Activated CD4-positive, alpha-beta T cell treated with anti-CD3 and anti-CD28 coated beads, Interleukin-2, amount 10 ng/mL, durations not matched to agents 24 days and 14 days (primary cell): ENCODE measurements at regions not wholly inside any gene's neighbourhood (a gene's known extent, or its start where the extent isn't known, plus 50 kb on each side); places are given as distances from the start of the nearest gene placed in this dataset.

ENCODE experiments used
- DNase-seq: peaks from one replicate; pipeline ENCODE4 v3.0.0; 2022
- H3K27ac Mint-ChIP-seq: one replicate; pipeline ENCODE4 v1.8.0; 2022; ENCODE audit warnings: mild to moderate bottlenecking, mixed read lengths
- H3K27me3 Mint-ChIP-seq: one replicate; pipeline ENCODE4 v1.8.0; 2022; ENCODE audit warnings: mixed read lengths
- H3K36me3 Mint-ChIP-seq: one replicate; pipeline ENCODE4 v1.8.0; 2022; ENCODE audit warnings: low read depth, mild to moderate bottlenecking, mixed read lengths
- H3K4me1 Mint-ChIP-seq: one replicate; pipeline ENCODE4 v1.8.0; 2021; ENCODE audit warnings: mixed read lengths
- H3K4me3 Mint-ChIP-seq: one replicate; pipeline ENCODE4 v1.8.0; 2022; ENCODE audit warnings: mild to moderate bottlenecking, moderate library complexity, mixed read lengths
- H3K9me3 Mint-ChIP-seq: one replicate; pipeline ENCODE4 v1.8.0; 2021; ENCODE audit warnings: mixed read lengths
- intact Hi-C: fragments of 100-400 bp; cut with micrococcal nuclease; formaldehyde crosslinking; loops from one replicate; pipeline ENCODE4 v1.15.1; 2023

DNA sequence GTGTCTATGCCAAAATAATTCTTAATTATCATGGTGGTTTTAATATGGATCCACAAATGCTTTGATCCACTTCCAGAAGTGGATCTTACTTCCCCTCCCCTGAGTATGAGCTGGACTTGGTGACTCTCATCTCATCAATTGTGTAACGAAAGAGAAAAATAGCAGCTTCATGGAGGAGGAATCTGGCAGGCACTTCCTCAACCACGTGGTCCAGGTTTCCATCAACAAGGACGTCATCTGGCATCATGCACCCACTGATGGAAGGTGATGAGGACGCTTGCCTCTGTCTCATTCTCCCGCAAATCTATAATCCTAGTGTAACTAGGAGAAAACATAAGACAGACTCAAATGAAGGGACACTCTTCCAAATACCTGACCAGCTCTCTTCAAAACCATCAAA is 54.6 kb upstream of the S1PR3 start:
- Mint-ChIP-seq H3K27ac (no peak overlapping the region), H3K27me3 (peaks cover 9% of the 10 kb centered on the region), H3K4me3 (no peak overlapping the region), H3K9me3 (no peaks in the 10 kb centered on the region), H3K36me3 (no peaks in the 10 kb centered on the region), H3K4me1 (no peaks in the 10 kb centered on the region)
- no peak for DNase-seq
- intact Hi-C loops, result no loop called here

- intact Hi-C loops, result no loop called here
- no peak for DNase-seq
- H3K4me1 Mint-ChIP-seq, result no peaks in the 10 kb centered on the region
- H3K27ac Mint-ChIP-seq, result no peak overlapping the region
- H3K36me3 Mint-ChIP-seq, result no peaks in the 10 kb centered on the region
- H3K27me3 Mint-ChIP-seq, result peaks cover 9% of the 10 kb centered on the region
- no peak overlapping the region for H3K4me3 Mint-ChIP-seq
- H3K9me3 Mint-ChIP-seq, result no peaks in the 10 kb centered on the region
Measured at GRCh38 chr9:88937248-88937647, 54.0 kb upstream of the S1PR3 start.

GRCh38 chr9:88938189-88938588 is 53.1 kb upstream of the S1PR3 start:
- no peaks in the 10 kb centered on the region for H3K4me1 Mint-ChIP-seq
- no peak for DNase-seq
- H3K36me3 Mint-ChIP-seq, result no peaks in the 10 kb centered on the region
- H3K4me3 Mint-ChIP-seq, result no peak overlapping the region
- H3K27ac Mint-ChIP-seq, result no peak overlapping the region
- intact Hi-C loops, result no loop called here
- peaks cover 8% of the 10 kb centered on the region for H3K27me3 Mint-ChIP-seq
- H3K9me3 Mint-ChIP-seq, result no peaks in the 10 kb centered on the region
